ENCODE measurements at regions not wholly inside any gene's neighbourhood (a gene's known extent, or its start where the extent isn't known, plus 50 kb on each side); places are given as distances from the start of the nearest gene placed in this dataset.

GRCh38 chr22:27185099-27185709 is 527.8 kb downstream of the MIAT start:
- H3K9ac ChIP-seq: no peak overlapping the region
- H3K27me3 ChIP-seq (ENCODE audit: control insufficient read depth, insufficient read depth, low read length): no peaks in the 10 kb centered on the region
- H3K27ac ChIP-seq: no peak overlapping the region
- no peaks in the 10 kb centered on the region for H3K79me2 ChIP-seq
- no peak overlapping the region for H3K4me2 ChIP-seq (ENCODE audit: low read length)
- TF ChIP-seq CTCF (IDR thresholded peaks at IDR 0.05): no peak
- H3K4me1 ChIP-seq: no peaks in the 10 kb centered on the region
- no peaks in the 10 kb centered on the region for H3K36me3 ChIP-seq (ENCODE audit: control insufficient read depth, insufficient read depth, low read length)
- no peaks in the 10 kb centered on the region for H3K9me3 ChIP-seq (ENCODE audit: control insufficient read depth, low read length)
- no peak overlapping the region for H2AFZ ChIP-seq
- no peak overlapping the region for H3K4me3 ChIP-seq (ENCODE audit: low read depth, low read length)

- Histone ChIP-seq H3K27me3 (ENCODE audit: control insufficient read depth, insufficient read depth, low read length) (no peaks in the 10 kb centered on the region), H3K4me1 (no peaks in the 10 kb centered on the region), H3K9ac (no peak overlapping the region), H3K79me2 (no peaks in the 10 kb centered on the region), H2AFZ (no peak overlapping the region), H3K36me3 (ENCODE audit: control insufficient read depth, insufficient read depth, low read length) (no peaks in the 10 kb centered on the region), H3K4me3 (ENCODE audit: low read depth, low read length) (no peak overlapping the region), H3K4me2 (ENCODE audit: low read length) (no peak overlapping the region), H3K27ac (no peak overlapping the region), H3K9me3 (ENCODE audit: control insufficient read depth, low read length) (no peaks in the 10 kb centered on the region)
- no peak for TF ChIP-seq CTCF (IDR thresholded peaks at IDR 0.05)
Observed at GRCh38 chr22:27185760-27186302, 528.4 kb downstream of the MIAT start.

GRCh38 chr22:27186643-27187042 is 529.3 kb downstream of the MIAT start:
- no peak for TF ChIP-seq CTCF (IDR thresholded peaks at IDR 0.05)
- no peak overlapping the region for H3K9ac ChIP-seq
- H2AFZ ChIP-seq: no peak overlapping the region
- H3K27me3 ChIP-seq (ENCODE audit: control insufficient read depth, insufficient read depth, low read length): no peaks in the 10 kb centered on the region
- no peaks in the 10 kb centered on the region for H3K9me3 ChIP-seq (ENCODE audit: control insufficient read depth, low read length)
- no peak overlapping the region for H3K4me3 ChIP-seq (ENCODE audit: low read depth, low read length)
- H3K4me2 ChIP-seq (ENCODE audit: low read length): no peak overlapping the region
- no peak overlapping the region for H3K27ac ChIP-seq
- H3K79me2 ChIP-seq: no peaks in the 10 kb centered on the region
- H3K36me3 ChIP-seq (ENCODE audit: control insufficient read depth, insufficient read depth, low read length): no peaks in the 10 kb centered on the region
- no peaks in the 10 kb centered on the region for H3K4me1 ChIP-seq

DNA sequence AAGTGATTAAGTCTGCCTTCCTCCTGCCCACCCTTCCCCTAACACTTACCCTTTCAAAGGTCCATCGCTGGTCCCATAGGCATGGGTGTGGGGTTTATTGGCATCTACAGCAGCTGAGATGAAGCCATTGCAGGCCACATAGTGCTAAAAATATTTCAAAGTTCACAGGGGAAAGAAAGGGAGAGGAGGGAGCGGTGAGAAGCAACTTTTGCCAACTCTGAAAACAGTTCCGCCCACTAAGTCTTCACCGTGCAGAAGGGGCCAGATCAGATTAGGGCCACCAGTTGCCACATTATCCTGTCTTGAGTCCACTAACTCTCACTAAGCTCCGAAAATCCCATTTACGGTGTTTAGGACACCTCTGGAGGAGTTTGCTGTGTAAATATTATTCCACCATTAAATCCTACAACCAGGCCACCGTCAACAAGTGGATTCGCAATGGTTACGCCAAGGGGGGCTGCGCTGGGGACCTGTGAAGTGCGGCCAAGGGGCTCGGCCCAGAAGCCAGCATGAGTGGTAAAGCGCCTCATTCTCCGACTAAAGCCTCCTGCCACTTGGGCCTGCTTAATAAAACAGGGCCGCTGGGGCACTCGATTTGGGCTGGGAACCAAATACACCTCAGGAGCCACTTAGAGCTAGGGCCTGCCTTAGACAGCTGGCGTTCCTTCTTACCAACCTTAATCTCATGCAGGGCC is 534.9 kb downstream of the MIAT start:
- no peak overlapping the region for H3K4me2 ChIP-seq (ENCODE audit: low read length)
- H3K4me1 ChIP-seq: no peaks in the 10 kb centered on the region
- no peak overlapping the region for H3K27ac ChIP-seq
- no peak overlapping the region for H3K4me3 ChIP-seq (ENCODE audit: low read depth, low read length)
- H3K9ac ChIP-seq: no peak overlapping the region
- H3K79me2 ChIP-seq: no peaks in the 10 kb centered on the region
- no peak for TF ChIP-seq CTCF (IDR thresholded peaks at IDR 0.05)
- H3K27me3 ChIP-seq (ENCODE audit: control insufficient read depth, insufficient read depth, low read length): no peaks in the 10 kb centered on the region
- no peaks in the 10 kb centered on the region for H3K36me3 ChIP-seq (ENCODE audit: control insufficient read depth, insufficient read depth, low read length)
- no peaks in the 10 kb centered on the region for H3K9me3 ChIP-seq (ENCODE audit: control insufficient read depth, low read length)
- H2AFZ ChIP-seq: no peak overlapping the region
